HG03354 (cell line): ENCODE measurements at regions not wholly inside any gene's neighbourhood (a gene's known extent, or its start where the extent isn't known, plus 50 kb on each side); places are given as distances from the start of the nearest gene placed in this dataset.

Experiments
- ATAC-seq: cut with Tn5 transposase; IDR thresholded peaks from one replicate; pipeline ENCODE4 v1.9.1; 2021; ENCODE audit warnings: mild to moderate bottlenecking; ENCODE audit not compliant: unreplicated experiment, poor library complexity, severe bottlenecking

DNA sequence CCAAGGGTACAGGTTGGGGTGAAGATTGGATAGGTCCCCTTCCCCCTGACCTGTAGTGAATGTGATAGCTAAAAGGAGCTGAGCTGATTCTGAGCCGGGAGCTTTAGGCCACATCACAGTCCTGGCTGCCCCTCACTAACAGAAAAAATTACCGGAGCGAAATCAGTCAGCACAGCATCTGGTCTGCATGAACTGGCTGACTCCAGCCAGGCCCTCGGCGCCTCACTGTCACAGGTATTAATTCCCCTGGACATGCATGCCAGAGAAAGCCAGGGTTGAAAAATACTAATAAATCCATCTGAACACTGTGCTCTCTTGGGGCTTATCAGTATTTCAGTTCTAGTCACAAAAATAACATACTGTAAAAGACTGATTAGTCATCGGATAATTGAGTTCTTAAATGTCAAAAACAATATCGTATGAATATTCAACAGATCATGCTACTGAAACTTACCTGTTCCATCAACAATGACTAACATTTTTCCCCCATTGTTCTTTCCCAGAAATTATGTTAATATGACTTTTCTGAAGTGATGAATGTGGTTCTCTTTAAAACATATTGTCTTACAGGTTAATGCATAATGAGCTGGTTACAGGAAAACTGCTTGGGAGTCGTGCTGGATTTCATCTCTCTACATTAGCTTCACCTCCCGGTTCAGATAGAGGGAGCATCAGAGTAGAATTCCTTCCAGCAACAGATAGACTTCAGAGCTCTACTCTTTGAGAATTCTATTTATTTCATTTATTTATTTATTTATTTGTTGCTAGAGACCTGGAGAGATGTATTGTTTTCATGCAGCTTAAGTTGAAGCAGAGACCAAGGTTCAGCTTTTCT lies 387.7 kb downstream of the NXPE2 start:
- ATAC-seq: no peak

DNA sequence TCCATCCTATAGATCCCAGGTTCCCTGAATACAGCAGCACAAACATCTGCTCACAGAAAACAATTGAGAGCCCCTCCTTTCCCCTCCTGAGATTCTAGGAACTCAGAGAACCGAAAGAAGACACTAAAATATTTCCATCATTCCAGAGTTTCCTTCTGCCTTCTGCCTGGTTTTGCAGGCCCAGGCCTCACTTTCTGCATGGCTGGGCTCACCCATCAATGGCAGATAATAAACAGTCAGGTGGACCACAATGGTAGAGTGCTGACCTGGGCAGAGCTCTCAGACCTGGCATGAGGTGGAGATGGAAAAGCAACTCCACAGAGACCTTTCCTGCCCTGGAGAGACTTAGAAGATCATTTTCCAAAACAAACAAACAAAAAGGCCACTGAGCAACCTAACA lies 389.1 kb downstream of the NXPE2 start:
- no peak for ATAC-seq

DNA sequence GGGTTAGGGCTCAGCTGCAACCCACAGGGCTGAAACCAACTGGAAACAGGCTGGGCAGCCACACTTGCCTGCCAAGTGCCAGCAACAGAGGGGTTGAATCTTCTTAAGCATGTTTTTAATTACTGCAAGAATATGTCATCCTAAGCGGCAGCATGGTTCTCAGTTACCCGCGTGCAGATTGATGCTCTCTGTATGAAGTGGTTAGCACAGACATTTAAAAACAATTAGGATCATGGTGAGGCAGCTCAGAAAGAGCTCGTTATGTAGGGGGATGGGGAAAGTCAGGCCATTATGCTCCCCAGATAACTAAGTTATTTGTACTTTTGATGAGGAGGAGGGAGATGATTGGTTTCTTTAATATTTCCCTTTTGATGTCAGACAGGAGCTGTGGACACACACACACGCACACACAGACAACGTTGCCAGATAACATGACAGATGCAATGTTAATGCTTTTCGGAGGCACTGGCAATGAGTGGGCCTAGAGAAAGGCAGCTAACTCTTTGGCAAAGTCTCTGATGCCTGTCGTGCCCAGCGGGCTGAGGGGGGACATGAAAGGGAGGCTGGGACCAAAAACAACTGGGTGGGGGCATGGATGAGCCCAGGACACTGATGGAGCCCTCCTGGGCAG lies 389.7 kb downstream of the NXPE2 start:
- ATAC-seq: no peak

DNA sequence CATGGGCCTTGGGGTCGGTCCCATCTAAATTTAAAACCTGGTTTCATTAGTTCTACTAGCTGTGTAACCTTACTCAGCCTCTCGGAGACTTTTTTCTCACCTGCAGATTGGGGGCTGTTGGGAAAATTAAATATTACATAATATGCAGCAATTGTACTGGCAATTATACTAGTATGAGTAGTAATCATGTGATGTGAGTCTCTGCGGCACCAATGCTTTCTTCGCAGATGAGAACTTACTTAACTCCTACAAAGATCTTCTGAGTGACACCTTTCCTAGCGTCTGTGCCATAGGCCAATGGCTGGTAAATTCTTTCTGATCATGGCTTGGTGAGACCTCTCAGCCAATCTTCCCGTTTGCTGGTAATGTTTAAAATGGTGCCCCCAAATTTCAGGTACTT lies 391.3 kb downstream of the NXPE2 start:
- no peak for ATAC-seq

DNA sequence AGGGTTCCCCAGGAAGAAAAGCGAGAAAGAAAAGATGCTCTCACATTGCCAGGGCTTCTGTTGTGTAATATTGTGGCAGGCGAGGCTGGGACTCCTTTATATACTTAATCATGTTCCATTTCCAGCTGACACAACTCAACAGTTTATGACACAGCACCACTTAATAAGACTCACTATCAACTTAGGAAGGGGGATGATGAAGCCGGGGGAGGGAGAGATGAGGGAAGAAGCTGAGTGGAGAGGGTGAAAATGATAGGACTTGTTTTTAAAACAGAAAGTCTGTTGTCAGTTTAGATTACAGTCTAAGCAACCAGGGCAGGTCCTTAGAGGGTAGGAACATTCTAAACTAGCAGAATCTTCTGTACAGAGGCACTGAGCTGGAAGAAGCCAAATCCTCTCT lies 397.0 kb downstream of the NXPE2 start:
- ATAC-seq: no peak

DNA sequence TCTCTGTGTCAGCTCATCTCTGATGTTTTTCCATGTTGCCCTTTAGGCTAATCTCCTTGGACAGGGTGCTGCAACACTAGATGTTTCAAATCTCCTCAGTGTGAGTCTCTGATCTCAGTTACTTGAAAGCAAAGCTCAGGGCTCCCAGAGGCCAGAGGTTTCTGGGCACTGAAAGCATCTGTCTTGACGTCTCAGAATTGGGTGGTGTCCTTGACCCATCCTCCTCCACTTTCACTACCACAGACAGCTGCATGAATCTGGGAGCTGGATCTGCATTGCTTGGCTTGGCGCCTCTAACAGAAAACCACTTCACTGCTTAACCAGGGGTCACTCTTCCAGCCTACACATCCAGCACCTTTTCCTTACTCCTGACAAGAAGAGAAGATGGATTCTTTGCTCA lies 399.4 kb downstream of the NXPE2 start:
- ATAC-seq: no peak

DNA sequence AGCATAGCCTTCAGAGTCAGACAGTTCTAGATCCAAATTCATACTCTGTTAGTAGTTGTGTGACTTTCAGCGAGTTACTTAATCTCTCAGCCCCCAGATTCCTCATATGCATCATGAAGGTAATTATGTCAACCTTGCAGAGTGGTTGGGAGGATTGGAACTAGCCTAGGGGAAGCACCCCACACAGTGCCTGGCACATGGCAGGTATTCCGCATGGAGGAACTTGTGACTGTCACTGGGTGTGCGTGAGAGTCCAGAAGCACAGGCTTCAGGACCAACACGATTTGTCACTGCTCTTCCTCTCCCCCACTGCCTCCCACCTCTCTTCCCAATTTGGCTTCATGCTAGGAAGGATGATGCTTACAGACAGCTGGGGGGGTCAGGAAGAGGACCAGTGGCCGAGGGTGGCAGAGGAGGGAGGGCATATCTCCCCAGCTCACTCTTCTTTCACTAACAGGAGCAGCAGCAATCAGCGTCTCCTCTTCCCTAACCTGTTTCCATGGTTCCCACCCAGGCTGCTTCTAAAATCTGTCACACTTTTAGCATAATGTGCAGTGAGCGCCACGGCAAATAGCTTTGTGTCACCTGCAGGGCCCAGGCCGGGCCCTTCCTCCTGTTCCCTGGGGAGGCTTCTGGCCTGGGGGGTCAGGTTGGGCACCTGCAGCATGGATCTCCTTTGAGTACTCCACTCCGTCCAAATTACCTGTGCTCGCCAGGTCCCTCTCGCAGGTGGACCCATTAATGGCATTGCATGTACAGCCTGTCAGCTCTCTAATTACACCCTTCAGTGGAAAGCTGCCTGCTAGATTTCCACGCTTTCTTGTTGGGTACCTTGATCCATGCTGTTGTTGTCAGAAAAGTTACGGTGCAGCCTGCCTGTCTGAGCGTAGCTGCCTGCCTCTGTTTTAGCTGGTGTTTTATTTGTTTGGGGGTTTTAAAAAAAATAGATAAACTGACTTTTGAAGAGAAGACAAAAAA lies 400.4 kb downstream of the NXPE2 start:
- ATAC-seq: no peak

DNA sequence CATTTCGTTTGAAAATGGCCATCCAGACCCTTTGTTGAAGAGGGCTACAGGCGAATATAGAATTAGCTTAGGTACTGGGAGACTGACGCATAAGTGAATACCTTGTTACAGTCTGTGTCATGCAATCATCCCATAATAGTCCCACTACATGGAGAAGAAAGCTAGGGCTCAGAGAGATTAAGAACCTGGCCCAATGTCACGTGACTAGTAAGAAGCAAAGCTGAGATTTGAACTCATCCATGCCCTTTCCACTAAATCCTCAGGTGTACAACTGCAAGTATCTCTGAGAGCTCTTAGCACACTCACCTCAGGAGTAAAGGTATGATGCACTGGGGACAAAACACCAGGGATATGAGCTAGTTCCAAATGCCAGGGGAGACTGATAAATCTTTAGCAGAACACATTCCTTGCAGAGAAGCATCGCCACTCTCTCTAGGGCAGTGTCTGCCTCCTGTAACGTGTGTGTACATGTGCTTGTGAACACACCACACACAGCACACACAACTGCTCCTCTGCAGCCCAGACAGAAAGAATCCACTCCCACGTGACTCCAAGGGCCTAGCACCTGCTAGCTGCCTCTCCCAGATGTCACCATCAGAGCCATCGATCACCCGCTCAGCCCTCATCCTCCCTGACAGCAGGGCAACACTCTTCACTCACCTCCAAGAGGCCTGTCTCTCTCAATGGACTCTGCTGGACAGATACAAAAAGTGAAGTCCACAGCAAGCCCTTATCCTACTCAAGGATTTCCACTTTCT lies 402.8 kb downstream of the NXPE2 start:
- no peak for ATAC-seq

DNA sequence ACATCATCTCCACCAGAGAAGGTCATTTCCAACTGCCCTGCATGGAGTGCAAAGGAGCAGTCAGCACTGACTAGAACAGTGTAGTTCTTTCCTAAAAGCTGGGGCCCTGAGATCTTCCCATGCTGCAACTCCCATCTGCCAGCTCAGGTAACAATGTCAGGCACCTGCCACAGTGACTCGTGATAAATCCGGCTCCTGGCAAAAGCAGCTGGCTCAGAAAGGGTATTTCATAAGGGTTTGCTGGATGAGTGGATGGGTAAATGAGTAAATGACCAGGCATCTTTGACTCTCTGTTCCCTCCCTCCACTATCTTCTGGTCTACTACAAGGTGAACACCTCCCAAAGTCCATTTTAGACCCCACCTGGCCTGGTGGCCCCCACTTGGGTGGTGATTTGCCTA lies 403.6 kb downstream of the NXPE2 start:
- ATAC-seq: no peak

DNA sequence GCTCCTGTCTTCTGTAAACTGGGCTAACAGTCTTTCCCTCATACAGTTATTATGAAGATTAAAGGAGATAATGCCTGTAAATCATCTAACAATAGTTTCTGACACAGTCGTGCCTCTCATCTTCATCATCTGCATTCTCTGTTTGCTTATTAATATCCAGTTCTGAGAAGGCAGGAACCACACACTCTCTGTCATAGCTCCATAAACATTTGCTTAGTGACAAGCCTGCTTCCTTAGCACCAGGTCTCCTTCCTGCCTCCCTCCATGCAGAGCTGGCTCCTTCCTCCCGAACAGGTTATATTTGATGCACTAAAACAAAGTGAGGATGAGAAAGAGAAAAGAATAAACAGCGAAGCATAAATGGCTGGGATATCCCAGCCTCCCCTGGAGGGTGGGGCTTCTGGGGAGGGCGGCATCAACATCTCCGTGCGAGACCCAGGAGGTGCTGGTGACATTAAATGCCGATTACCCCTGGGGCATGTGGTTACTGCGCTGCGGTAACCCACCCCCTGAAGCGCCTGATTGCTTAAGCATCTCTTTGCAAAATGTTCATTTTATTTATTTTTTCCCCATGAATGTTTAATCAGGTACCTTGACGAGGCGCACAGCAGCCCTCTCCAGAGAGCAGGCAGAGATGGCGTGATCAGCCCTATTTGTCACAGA lies 404.9 kb downstream of the NXPE2 start:
- ATAC-seq: no peak

DNA sequence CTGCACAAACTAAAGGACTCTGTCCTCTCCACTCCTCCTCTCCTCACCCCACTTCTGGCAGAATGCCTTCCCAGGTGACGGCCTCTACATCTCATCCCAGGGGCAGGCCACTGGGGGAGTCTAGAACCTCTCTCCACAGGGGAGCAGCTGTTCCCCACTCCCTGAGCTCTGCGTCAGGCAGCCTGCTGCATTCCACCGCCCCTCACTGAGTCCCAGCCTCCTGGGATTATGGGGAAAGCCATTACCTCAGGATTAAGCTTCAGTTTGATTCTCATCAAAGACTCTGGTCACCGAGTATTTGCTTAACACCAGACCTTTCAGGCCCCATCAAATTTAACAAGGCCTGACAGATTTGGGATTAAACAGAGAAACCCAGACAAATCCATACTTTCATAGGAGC lies 405.9 kb downstream of the NXPE2 start:
- ATAC-seq: no peak

DNA sequence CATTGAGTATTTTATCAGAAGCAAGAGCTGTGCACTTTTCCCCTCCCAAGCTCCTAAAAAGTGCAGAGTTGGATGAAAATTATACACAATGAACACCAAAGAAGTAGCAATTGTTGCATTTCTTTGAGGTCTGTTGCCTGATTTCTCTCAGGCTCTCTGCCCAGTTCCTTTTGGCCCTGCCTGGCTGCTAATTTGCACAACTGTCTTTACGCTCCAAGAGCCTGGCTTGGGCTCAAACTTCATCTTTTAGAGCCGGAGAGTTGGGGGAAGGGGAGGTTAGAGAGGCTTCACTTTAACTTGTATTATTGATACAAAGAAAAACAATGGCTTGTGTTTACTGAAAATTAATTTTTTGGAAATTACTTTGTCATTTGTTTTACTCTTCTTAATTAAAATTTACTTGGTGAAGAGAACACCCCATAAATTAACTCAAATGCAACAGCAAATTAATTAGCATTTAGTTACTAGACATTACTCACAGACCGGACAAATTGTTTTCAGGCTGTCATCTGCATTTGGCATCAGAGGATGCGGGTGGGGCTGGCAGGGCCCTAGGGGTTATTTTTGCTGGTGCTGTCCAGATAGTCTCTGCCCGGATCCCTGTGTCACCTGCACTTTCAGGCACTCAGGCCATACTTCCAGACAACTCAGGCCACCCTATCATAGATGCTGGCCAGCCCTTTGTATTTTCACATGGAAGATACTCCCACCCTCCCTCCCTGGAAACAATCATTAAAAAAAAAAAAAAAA lies 407.3 kb downstream of the NXPE2 start:
- ATAC-seq: no peak

DNA sequence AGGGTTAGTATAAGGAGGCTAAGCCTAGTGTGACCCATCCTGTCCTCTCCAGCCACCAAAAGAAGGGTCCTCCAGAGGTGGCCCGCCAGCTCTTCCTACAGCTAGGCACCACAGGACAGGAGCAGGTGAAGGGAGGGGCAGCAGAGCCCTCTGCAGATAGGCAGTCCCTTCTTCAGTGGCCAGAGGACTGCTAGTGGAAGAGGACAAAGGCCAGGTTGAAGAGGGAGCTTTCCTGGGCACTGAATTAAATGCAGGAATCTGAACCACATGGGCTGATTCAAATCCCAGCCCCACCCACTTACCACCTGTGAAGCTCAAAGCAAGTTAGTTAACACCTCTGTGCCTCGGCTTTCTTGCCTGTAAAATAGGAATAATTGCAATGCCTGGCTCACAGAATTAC lies 409.5 kb downstream of the NXPE2 start:
- no peak for ATAC-seq

DNA sequence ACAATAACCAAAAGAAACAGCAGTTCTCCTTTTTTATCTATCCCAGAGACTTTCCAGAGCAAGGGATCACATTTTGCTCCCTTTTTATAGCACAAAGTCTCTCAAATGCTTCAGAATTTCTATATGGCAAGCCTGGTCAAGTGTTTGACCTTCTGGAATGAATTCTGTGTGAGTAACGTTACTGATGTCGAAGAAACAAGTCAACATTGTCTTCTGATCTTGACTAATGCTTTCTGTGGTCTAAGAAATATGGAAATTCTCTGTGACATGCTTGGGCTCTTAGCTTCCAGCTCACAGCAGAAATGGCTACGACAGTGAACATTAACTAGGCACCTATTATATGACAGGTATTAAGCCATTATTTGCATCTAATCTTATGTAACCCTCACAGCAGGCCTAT lies 411.7 kb downstream of the CADM1 start:
- ATAC-seq: no peak

DNA sequence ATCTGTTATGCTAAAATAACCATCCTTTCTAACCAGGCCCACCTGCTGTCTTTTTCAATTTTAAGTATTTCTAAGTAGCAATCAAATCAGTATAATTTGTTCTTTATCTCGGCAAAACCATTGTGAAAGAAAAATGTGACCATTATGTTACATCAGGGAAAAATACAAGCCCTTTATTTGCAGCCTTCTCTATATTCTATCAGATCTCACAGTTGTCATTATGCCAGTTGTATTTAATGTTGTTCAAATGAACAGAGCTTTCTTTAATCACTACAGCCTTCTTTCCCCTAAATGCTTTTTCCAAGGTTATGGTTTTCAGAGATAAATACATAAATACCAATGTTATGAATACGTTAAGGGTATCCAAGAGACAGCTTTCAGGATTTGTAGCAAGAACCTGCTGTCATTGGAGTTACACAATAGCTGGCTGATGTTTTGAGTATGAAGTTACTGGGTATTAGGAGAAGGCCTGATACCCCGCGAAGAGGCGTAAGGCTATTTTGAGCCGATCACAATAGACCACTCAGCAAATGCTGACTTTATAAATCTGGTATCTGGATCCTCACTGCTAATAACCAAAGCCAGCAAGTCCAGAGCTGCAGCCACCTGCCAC lies 406.3 kb downstream of the CADM1 start:
- no peak for ATAC-seq

DNA sequence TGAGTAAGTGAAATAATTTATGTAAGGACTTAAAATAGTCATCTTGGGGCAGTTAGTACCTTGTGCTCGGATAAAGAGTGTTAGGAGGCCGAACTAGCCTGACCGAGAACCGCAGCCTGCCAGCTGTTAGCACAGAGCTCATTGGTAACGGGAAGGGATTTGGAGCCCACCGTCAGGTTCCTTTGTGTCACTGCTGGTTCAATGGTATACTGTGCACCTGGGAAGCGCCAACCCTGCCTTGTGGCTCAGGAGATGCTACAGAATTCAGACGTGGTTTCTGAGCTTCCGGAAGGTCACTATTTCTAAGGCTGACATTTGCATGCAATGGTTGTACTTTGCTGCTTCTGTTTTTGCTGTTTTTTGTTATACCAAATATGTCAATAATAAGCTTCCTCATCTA lies 403.5 kb downstream of the CADM1 start:
- no peak for ATAC-seq

DNA sequence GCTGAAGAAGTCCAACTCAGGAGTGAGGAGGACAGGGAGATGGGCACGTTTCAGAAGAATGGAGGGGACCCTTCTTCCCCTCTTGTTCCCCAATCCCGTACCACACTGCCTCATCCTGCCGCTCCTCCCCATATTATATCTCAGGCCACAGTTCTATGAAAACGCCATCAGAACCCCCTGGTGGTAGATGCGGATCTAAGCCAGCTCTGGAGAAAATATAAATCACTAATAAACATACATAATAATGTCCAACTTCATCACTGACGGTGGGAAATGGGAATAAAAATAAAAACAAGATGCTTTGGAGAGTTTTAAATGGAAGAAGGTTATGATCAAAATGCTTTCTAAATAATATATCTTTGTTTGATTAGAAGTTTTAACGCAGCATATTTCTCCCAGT lies 400.3 kb downstream of the CADM1 start:
- ATAC-seq: no peak

DNA sequence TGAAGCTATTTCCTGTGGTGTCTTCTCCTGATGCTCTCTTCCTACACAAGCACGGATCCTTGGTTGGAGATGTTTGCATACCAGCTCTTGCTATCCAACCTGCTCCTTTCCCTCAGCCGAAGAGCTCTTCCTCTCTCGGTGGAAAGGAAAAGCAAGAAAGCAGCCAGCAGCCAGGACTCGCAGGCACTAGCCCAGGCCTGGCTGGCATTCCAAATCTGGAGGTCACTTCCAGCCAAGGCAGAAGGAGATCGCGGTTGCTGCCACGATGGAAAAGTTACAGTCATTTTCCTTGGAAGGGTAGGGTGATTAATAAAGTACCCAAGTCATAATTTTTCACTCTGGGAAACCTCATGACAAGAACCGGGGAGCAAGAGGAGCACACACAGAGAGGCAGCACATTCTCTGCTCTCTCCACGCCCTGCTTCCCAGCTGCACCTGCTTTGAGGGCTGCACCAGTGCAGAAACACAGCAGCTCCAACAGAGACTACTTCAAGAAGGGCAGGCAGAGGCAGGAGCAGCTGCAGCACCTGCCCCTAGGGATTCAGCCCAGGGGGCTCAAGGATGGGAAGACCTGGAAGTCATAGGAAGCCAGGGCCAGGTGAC lies 399.3 kb downstream of the CADM1 start:
- ATAC-seq: no peak
